GM19467 (cell line): ENCODE measurements at regions not wholly inside any gene's neighbourhood (a gene's known extent, or its start where the extent isn't known, plus 50 kb on each side); places are given as distances from the start of the nearest gene placed in this dataset.
"Not testable (repeated sequence)": the region's sequence is repeated elsewhere in the genome, so short reads cannot be mapped to it uniquely, and the experiment has no call there.

ENCODE experiments used
- ATAC-seq: cut with Tn5 transposase; IDR thresholded peaks from one replicate; pipeline ENCODE4 v1.9.1; 2021; ENCODE audit warnings: mild to moderate bottlenecking, moderate library complexity; ENCODE audit not compliant: unreplicated experiment

DNA sequence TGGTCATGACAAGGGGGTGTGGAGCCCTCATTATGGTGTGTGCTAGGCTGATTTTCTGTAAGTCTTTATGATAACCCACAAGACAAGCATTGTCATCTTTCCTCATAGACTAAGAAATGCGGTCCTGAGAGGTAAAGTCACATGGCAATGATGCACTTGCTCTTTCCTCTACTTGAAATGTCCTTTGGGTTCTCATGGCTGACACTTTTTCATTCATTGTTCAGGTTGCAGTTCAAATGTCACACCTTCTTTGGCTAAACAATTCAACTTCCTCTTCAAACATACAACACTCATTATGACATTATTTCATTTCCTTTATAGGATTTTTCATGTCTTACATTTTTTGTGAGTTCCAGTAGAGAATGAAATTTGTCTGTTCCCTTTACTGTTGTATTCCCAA is 323.6 kb upstream of the PRR16 start:
- no peak for ATAC-seq

DNA sequence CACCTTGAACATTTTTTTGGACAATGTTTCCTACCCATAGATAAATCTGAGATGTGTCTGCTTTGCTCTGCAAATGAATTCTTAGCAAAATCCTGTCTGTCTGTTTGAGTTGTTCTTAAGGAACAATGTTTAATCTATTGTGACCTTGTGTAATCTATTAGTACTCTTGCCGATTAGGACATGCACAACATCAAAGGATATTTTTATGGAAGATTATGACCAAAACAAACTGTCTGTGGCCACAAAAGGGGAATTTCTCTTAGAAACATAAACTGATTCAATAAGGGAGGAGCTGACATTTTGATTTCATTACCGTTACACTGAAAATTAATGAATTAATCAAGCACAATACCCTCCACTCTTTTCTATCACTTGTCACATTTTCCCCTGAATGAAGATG is 323.0 kb upstream of the PRR16 start:
- no peak for ATAC-seq

DNA sequence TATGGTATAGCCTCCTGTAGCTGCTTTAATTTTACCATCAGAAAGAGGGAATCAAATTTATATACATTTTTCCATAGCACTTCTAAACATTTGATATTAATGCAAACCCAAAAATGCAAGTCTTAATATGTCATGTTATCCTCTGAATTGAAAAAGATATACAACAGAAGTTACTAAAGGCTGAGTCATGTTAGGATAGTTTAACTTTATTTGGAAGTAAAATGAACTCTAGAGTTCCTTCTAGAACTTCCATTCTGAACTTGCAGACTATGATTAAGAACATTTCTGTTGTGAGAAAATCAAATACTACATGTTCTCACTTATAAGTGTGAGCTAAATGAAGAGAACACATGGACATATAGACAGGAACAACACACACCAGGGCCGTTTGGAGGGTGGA is 317.3 kb upstream of the PRR16 start:
- no peak for ATAC-seq

DNA sequence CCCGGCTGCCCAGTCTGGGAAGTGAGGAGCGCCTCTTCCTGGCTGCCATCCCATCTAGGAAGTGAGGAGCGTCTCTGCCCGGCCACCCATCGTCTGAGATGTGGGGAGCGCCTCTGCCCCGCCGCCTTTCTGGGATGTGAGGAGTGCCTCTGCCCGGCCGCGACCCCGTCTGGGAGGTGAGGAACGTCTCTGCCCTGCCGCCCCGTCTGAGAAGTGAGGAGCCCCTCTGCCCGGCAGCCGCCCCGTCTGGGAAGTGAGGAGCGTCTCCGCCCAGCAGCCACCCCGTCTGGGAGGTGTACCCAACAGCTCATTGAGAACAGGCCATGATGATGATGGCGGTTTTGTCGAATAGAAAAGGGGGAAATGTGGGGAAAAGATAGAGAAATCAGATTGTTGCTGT is 316.2 kb upstream of the PRR16 start:
- not testable (repeated sequence) for ATAC-seq

DNA sequence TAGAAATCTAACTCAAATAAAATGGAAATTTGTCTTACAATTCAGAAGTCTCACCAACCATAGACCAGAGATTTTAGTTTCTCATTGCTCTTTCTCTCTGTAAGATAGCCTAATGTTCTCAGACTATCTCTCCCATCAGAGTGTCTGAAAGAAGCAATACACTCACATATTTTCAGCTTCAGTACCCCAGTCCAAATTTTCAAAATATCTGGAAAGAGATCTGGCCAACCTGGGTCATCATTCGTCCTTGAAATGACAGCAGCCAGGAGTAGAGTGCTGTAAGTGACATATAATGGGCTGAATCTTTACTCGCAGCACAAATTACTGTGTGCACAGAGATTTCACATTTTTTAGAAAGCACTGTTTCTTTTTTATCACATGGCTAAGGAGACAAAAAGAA is 313.3 kb upstream of the PRR16 start:
- no peak for ATAC-seq

DNA sequence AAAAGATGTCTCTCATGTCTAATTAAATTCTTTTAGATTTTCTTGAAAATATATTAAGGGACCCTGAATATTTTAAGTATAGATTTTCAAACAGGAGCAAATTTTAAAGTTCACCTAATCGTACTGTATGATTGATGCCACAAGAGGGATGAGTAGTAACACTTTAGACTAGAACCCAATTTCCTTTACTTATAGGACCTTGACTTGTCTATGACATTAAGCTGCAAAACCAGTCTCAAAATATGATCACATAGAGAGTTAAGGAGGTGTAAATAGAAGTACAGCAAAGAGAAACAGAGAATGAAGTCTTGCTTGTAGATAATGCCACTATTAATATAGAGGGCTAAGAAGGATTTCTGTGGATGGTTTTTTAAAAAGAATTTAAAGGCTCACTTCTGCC is 312.9 kb upstream of the PRR16 start:
- no peak for ATAC-seq

DNA sequence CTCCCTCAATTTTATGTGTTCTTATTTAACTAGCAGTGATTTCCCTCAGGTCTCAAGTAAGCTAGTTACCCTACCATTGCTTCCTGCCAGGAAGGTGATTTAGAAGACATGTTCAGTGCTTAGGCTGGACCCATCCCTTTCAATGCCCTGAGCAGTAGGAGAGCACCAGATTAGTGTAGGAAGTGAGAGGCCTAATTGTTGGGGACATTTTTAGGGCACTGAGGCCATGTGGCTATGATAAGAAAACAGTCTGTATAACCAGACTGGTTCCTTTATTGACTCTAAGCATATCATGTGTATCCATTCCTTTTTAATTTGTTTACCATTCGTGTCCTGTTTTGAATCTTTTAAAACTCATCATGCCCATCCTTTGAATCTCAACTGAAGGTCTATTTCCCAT is 312.3 kb upstream of the PRR16 start:
- ATAC-seq: no peak

DNA sequence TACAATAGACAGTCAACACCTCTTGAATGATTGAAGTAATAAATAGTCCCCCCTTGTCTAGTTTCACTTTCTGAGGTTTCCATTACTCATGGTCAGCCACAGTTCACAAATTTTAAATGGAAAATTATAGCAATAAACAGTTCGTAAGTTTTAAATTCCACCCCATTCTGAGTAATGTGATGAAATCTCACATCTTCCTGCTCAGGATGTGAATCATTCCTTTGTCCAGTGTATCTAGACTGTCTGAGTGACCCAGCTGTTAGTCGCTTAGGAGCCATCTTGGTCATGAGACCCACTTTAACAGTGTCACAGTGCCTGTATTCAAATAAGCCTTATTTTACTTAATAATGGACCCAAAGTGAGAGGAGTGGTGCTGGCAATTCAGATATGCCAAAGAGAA is 311.6 kb upstream of the PRR16 start:
- ATAC-seq: no peak

DNA sequence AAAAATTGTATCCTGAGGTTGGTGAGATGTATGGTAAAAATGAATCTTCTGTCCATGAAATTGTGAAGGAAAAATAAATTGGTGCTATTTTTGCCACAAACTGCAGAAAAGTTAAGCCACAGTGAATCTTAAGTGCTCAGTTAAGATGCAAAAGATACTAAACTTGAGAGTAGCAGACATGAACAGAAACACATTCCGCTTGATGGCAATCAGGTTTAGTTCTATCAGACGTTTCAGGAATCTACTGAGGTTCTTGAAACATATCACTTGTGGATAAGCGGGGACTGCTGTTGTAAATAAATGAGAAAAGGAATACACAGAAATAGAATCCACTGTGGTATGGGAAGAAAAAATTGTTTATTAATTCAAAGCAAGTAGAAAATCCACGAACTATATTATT is 311.2 kb upstream of the PRR16 start:
- ATAC-seq: no peak

DNA sequence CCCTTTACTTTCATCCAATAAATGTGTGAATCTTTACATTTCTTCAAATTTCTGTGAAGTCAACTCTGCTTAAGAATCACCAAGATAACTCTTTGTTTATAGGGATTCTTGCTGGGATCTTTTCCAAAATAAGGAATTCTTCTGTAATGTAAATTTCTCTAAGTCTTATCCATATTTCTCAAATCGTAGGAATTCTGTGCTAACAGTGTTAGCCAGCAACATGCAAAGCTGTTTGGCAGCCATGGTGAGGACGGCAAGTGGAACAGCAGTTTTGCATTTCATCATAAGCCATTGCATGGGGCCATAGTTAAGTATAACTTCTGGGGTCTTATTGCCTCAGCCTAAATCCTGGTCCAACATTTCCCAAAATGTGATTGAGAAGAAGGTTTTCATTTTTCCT is 310.5 kb upstream of the PRR16 start:
- no peak for ATAC-seq

DNA sequence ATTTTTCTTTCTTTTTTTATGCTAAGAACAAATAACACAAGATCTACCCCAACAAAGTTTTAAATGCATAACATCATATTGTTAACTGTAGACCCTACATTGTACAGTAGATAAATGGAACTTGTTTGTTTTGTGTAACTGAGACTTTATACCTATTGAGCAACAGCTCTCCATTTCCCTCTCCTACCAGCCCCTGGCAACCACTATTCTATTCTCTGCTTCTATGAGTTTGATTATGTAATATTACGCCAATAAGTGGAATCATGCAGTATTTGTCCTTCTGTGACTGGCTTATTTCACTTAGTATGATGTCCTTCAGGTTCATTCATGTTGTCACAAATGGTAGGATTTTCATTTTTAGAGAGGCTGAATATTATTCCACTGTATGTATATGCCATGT is 308.2 kb upstream of the PRR16 start:
- no peak for ATAC-seq

DNA sequence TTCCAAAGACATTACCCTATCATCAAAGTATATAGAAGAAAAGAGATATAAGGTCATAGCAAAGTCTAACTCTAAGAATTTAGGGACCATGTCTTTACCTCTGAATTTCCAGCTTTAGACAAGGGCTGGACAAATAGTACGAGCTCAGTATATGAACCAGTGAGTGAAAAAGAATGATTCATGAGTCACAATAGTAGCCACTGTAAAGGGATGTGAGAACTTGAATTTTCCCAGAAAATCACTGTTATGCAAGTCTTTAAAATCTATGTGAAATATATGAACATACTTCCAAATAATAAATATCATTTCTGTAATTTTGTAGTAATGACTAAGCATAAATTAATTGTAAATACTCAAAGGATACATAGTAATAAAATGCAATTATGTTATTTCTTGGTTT is 305.9 kb upstream of the PRR16 start:
- no peak for ATAC-seq

DNA sequence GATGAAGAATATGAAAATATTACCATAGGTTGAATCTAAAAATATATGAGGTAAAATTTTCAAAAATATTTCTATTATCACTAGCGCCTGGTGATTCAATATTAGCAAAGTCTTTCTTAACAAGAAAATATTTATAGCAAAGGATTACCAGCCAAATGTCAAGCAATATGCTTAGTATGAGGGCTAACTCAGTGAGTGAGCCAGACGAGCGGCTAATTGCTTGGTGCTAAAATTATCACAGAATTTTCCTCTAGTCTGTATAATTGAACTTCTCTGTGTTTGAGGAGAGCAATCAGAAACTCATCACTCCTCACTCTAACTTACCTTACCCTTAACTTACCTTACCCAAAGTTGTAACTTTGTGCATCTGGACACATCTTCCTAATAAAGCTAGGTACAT is 304.9 kb upstream of the PRR16 start:
- no peak for ATAC-seq

DNA sequence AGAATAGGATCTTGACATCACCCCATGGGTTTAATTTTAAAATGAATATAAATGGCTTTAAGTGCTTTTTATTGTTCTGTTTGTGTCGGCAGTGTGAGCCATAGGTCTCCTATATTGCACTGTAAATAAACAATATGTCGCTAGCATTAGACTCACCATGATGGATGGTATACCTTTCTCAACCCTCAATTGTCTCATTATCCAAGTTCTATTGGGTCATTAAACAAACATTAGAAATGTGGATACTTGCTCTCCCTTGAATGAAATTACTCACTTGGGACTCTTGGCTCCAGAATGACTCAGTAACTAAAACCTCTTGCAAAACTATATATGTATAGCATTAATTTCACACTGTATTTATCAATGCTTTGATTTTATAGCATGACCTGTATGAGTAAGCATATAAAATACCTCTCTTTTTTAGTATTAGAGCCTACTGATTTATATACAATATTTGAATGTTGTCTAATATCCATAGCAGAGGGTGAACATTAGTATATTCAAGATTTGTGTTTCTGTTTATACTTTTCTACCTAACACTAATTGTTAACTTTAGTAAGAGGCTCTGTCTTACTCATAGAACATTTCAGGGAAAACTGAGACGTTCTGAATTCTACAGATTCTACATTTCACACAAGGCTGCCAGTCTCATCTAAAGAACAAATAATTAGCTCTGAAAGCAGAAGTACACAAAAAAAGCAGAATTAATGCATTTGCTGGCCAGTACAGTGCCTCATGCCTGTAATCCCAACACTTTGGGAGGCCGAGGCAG is 303.8 kb upstream of the PRR16 start:
- no peak for ATAC-seq

DNA sequence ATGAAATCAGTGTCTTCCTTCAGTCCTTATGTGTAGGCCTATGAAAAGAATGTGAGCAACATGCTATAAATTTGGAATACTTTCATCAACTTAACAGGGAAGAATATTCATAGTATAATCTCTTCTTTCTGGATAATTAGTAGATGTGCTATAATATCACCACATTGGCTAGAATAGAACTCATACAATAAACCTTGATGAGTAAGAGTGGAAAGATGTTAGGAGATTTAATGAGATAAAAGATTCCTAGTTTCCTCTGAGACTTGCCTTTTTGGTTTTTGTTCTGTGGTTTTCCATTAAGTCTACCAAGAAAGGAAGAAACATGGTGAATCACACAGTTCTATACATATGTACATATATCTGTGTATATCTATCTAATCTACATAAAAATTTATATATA is 301.8 kb upstream of the PRR16 start:
- ATAC-seq: no peak

DNA sequence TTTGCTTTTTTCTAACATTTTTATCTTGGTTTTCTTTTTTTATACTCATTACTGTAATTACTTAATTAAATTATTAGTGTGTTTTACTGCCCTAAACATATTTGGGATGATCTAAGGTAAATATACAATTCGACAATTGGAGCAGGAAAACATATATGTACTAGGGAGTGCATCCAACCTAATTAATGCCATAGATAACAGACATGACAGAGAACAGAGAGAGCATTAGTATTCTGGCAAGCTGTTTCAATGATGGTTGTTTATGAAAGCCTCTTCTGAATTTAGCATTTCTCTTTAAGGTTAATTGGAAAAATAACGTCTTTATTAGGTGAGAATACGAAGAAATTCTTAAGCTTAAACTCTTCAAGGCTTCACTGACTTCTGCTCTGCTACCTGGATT is 300.1 kb upstream of the PRR16 start:
- ATAC-seq: no peak

DNA sequence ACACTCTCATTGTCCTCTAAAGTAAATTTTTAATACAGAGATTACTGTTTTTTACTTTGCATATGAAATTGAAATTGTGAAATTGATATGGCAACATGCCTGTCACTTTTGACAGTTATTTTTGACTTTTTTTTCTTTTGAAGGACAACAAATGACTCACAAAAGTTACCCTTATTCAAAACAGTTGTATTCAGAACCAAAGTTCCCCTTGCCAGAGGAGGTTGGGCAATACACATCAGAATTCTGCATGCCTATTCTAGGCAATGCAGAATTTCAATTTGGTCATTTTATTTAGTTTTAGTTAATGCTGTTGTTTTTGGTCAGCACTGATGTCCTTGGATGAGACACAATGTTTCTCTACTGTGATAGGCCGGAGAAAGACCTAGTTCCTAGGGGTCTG is 299.1 kb upstream of the PRR16 start:
- ATAC-seq: no peak

DNA sequence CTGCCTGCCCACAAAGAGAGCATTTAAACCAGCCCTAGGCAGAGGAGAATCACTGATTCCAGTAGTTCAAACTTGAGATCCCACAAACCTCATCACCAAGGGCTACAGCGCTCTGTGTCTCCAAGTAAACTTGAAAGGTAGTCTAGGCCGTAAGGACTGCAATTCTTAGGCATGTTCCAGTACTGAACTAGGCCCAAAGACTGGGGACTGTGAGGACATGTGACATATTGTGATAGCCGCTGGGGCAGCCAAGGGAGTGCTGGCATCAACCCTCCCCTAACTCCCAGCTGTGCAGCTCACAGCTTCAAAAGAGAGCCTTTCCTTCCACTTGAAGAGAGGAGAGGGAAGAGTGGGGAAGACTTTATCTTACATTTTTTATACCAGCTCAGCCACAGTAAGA is 291.0 kb upstream of the PRR16 start:
- no peak for ATAC-seq

DNA sequence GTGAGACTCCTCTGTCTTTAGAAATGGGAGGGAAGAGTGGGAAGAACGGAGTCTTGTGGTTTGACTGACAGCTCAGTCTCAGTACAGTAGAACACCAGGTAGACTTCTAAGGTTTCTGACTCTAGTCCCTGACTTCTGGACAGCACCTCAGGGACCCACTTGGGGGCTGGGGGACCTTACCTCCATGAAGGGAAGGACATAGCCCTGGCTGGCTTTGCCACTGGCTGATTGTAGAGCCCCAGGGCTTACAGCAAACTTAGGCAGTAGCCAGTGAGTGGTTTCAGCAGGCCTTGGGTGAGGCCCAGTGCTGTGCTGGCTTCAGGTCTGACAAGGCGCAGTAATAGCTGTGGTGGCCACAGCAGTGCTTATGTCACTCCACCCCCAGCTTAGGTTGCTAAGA is 290.0 kb upstream of the PRR16 start:
- no peak for ATAC-seq

DNA sequence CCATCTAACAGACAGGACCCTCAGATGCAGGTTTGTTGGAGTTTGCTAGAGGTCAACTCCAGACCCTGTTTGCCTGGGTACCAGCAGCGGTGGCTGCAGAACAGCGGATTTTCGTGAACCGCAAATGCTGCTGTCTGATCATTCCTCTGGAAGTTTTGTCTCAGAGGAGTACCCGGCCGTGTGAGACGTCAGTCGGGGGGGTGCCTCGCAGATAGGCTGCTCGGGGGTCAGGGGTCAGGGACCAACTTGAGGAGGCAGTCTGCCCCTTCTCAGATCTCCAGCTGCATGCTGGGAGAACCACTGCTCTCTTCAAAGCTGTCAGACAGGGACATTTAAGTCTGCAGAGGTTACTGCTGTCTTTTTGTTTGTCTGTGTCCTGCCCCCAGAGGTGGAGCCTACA is 282.9 kb upstream of the PRR16 start:
- ATAC-seq: not testable (repeated sequence)

DNA sequence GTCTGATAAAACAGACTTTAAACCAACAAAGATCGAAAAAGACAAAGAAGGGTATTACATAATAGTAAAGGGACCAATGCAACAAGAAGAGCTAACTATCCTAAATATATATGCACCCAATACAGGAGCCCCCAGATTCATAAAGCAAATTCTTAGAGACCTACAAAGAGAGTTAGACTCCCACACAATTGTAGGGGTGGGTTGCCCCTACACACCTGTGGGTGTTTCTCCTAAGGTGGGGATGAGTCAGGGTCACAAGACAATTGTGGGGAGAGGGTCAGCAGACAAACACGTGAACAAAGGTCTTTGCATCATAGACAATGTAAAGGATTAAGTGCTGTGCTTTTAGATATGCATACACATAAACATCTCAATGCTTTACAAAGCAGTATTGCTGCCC is 269.4 kb upstream of the PRR16 start:
- ATAC-seq: not testable (repeated sequence)

DNA sequence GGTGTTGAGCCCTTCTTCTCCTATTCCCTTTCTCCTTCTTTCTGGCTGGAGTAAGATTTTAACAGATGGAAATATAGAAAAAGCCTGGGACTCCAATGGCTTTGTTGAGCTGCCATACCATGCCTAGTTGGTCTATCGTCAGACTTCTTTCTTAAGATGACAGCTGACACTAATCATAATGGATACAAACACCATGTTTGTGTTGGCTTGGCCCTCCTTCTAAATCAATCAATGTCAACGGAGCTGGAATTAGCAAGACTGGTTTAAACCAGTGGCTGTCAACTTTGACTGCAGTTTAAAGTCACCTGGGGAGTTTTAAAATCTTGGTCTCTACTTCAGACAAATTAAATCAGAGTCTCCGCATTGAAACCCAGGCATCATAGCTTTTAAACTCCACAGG is 264.5 kb upstream of the PRR16 start:
- ATAC-seq: no peak

DNA sequence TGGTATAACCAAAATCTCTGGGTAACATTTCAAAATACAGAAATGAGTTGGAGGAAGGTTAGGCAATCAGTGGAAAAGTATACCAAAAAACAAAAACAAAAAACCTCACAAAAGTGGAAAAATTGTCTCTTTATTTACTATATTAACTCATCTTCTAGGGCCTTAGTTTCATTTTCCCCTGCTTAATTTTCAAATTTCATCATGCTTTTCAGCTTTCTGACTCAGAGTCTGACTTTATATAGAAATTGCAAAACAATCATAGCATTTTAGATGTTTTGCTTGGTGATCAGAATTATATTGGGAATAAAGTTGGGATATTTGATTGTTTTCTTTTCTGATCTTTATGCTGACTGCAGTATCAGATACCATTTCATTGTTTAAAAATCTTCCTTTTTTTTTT is 257.0 kb upstream of the PRR16 start:
- ATAC-seq: no peak
